Astrocyte (in vitro differentiated cells and primary cell): ENCODE measurements at regions not wholly inside any gene's neighbourhood (a gene's known extent, or its start where the extent isn't known, plus 50 kb on each side); places are given as distances from the start of the nearest gene placed in this dataset.

Experiments
- CTCF ChIP-seq: IDR thresholded peaks from 2 replicates; pipeline ENCODE4 v1.5.1; 2011; ENCODE audit warnings: low read depth, mild to moderate bottlenecking, inconsistent platforms, low read length, moderate library complexity; ENCODE audit not compliant: insufficient read depth
- EZH2 ChIP-seq: IDR thresholded peaks from 2 replicates; pipeline ENCODE4 v1.6.1; 2012; ENCODE audit warnings: mild to moderate bottlenecking, low read length, inconsistent platforms; ENCODE audit not compliant: insufficient read depth

- TF ChIP-seq CTCF: no peak
- TF ChIP-seq EZH2: no peak
Measured at GRCh38 chr14:23877538-23878180, 75.9 kb upstream of the DHRS4 start.
